ENCODE measurements at regions not wholly inside any gene's neighbourhood (a gene's known extent, or its start where the extent isn't known, plus 50 kb on each side); places are given as distances from the start of the nearest gene placed in this dataset.

GRCh38 chr1:208837242-208837641, 593.1 kb upstream of the PLXNA2 start:
- Mint-ChIP-seq H3K4me1 (ENCODE audit: low read depth) (no peaks in the 10 kb centered on the region), H3K4me3 (no peak overlapping the region), H3K27ac (no peak overlapping the region), H3K36me3 (ENCODE audit: low read depth) (no peaks in the 10 kb centered on the region), H3K9me3 (no peaks in the 10 kb centered on the region), H3K27me3 (peaks cover 4% of the 10 kb centered on the region)
- ChIA-PET CTCF (no interaction called here), POLR2A (no interaction called here)
- ATAC-seq (no peak), DNase-seq (no peak)
- intact Hi-C loops (cut with micrococcal nuclease): no loop called here
- no peak for TF ChIP-seq CTCF (IDR thresholded peaks at IDR 0.05)

GRCh38 chr1:208841436-208841835, 597.3 kb upstream of the PLXNA2 start:
- Mint-ChIP-seq H3K27ac (no peak overlapping the region), H3K4me1 (ENCODE audit: low read depth) (no peaks in the 10 kb centered on the region), H3K4me3 (no peak overlapping the region), H3K9me3 (no peaks in the 10 kb centered on the region), H3K36me3 (ENCODE audit: low read depth) (no peaks in the 10 kb centered on the region), H3K27me3 (peaks cover 2% of the 10 kb centered on the region)
- POLR2A ChIA-PET: no interaction called here
- intact Hi-C loops (cut with micrococcal nuclease): no loop called here
- DNase-seq (no peak), ATAC-seq (no peak)
- CTCF ChIA-PET: no interaction called here
- TF ChIP-seq CTCF (IDR thresholded peaks at IDR 0.05): no peak

- no peak for DNase-seq
- Mint-ChIP-seq H3K27ac (no peak overlapping the region), H3K4me3 (no peak overlapping the region), H3K36me3 (ENCODE audit: low read depth) (no peaks in the 10 kb centered on the region), H3K27me3 (peaks cover 2% of the 10 kb centered on the region), H3K4me1 (ENCODE audit: low read depth) (no peaks in the 10 kb centered on the region), H3K9me3 (no peaks in the 10 kb centered on the region)
- no peak for ATAC-seq
- intact Hi-C loops (cut with micrococcal nuclease): no loop called here
- POLR2A ChIA-PET: no interaction called here
- CTCF ChIA-PET: no interaction called here
- no peak for TF ChIP-seq CTCF (IDR thresholded peaks at IDR 0.05)
These were observed 598.3 kb upstream of the PLXNA2 start for GRCh38 chr1:208842451-208842850.

- H3K4me1 Mint-ChIP-seq (ENCODE audit: low read depth): no peaks in the 10 kb centered on the region
- no peaks in the 10 kb centered on the region for H3K9me3 Mint-ChIP-seq
These were observed 600.0 kb upstream of the PLXNA2 start for GRCh38 chr1:208844158-208844557.

GRCh38 chr1:208848854-208849253, 604.7 kb upstream of the PLXNA2 start:
- Mint-ChIP-seq H3K9me3 (no peaks in the 10 kb centered on the region), H3K4me1 (ENCODE audit: low read depth) (no peaks in the 10 kb centered on the region), H3K4me3 (no peak overlapping the region), H3K36me3 (ENCODE audit: low read depth) (no peaks in the 10 kb centered on the region), H3K27me3 (no peaks in the 10 kb centered on the region), H3K27ac (no peak overlapping the region)
- ATAC-seq: no peak
- intact Hi-C loops (cut with micrococcal nuclease): no loop called here
- ChIA-PET CTCF (no interaction called here), POLR2A (no interaction called here)
- TF ChIP-seq CTCF (IDR thresholded peaks at IDR 0.05): no peak
- DNase-seq: no peak

More at GRCh38 chr1:208844158-208844557, 600.0 kb upstream of the PLXNA2 start:
- peaks cover 2% of the 10 kb centered on the region for H3K27me3 Mint-ChIP-seq
- DNase-seq: no peak
- intact Hi-C loops (cut with micrococcal nuclease): no loop called here
- POLR2A ChIA-PET: interaction anchor here (1.3 kb wide), 1 partner anchor 189 kb away, joined by 3 read pairs; no protein-coding TSS in a partner anchor
- ATAC-seq: no peak
- no peaks in the 10 kb centered on the region for H3K36me3 Mint-ChIP-seq (ENCODE audit: low read depth)
- H3K27ac Mint-ChIP-seq: no peak overlapping the region
- TF ChIP-seq CTCF (IDR thresholded peaks at IDR 0.05): no peak
- H3K4me3 Mint-ChIP-seq: no peak overlapping the region
- CTCF ChIA-PET: no interaction called here
